ENCODE measurements at regions not wholly inside any gene's neighbourhood (a gene's known extent, or its start where the extent isn't known, plus 50 kb on each side); places are given as distances from the start of the nearest gene placed in this dataset.

GRCh38 chr6:169838346-169839028 is 87.1 kb downstream of the ERMARD start:
- no peaks in the 10 kb centered on the region for H3K4me1 ChIP-seq (ENCODE audit: insufficient read depth, low read length)
- no peaks in the 10 kb centered on the region for H3K9me3 ChIP-seq (ENCODE audit: low read length)
- no peak overlapping the region for H3K27ac ChIP-seq (ENCODE audit: low read depth, low read length)
- H3K36me3 ChIP-seq (ENCODE audit: insufficient read depth, low read length): no peaks in the 10 kb centered on the region
- H3K27me3 ChIP-seq (ENCODE audit: control insufficient read depth in 1 of 2, insufficient read depth in 2 of 2, low read length in 2 of 2): no peaks in the 10 kb centered on the region
- H3K4me3 ChIP-seq (ENCODE audit: low read depth in 1 of 2, low read length in 2 of 2): no peak overlapping the region
- no peak overlapping the region for H3K9ac ChIP-seq (ENCODE audit: low read length)

DNA sequence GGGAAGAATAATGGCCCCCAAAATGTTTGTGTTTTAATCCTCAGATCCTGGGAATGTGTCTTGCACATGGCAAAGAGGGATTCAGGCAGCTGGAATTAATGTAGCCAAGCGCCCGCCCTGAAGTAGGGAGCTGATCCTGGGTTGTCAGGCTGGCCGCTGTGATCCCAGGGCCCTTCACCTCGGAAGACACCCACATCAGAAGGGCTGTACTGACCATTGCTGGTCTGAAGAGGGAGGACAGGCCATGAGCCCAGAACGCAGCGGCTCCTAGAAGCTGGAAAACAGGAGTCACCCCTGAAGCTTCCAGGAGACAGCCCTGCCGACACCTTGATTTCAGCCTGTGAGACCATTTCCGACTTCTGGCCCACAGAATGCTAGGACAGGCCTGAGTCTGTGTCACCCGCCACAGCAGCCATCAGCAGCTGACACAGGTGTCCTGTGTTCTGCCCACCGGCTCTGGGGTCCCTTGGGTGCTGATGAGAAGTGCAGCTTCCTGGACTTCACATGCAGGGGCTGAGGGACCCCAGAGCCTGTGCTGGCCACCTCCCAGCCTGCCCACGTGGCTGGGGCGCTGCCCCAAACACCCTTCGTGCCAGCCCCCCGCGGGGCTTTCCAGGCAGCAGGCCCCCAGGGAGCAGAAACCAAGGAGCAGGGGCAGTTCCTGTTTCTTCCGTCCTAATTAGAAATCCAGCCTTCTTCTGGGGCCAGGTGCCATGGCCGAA is 86.3 kb downstream of the ERMARD start:
- Histone ChIP-seq H3K27ac (ENCODE audit: low read depth, low read length) (no peak overlapping the region), H3K27me3 (ENCODE audit: control insufficient read depth in 1 of 2, insufficient read depth in 2 of 2, low read length in 2 of 2) (no peaks in the 10 kb centered on the region), H3K36me3 (ENCODE audit: insufficient read depth, low read length) (no peaks in the 10 kb centered on the region), H3K4me3 (ENCODE audit: low read depth in 1 of 2, low read length in 2 of 2) (no peak overlapping the region), H3K9me3 (ENCODE audit: low read length) (no peaks in the 10 kb centered on the region), H3K4me1 (ENCODE audit: insufficient read depth, low read length) (no peaks in the 10 kb centered on the region), H3K9ac (ENCODE audit: low read length) (no peak overlapping the region)

DNA sequence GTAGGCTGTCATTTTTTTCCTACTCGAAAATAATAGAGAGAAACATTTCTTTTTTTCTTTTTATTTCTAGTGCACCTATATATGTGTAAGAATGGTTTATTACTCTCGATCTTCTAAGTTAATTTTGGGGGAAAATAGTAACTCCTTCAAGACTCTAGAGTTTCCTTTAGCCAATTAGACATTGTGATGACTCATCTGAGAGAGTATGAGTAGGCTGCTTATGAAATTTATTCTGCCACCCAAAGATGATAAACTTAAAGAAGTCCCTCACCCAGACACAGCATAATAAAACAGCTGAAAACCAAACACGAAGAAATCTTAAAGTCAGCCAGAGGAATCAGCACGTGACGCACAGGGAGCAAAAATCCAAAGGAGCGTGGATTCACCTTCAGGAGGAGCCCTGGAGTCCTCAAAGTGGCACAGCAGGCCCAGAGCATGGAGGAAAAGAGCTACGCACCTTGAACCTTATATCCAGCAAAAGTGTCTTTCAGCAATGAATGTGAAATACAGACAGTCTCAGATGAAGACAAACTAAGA is 81.9 kb downstream of the ERMARD start:
- Histone ChIP-seq H3K4me1 (ENCODE audit: insufficient read depth, low read length) (no peaks in the 10 kb centered on the region), H3K27ac (ENCODE audit: low read depth, low read length) (no peak overlapping the region), H3K27me3 (ENCODE audit: control insufficient read depth in 1 of 2, insufficient read depth in 2 of 2, low read length in 2 of 2) (peaks cover 0 to 4% of the 10 kb centered on the region in 2 donors), H3K36me3 (ENCODE audit: insufficient read depth, low read length) (no peaks in the 10 kb centered on the region), H3K4me3 (ENCODE audit: low read depth in 1 of 2, low read length in 2 of 2) (no peak overlapping the region), H3K9ac (ENCODE audit: low read length) (no peak overlapping the region), H3K9me3 (ENCODE audit: low read length) (no peaks in the 10 kb centered on the region)

GRCh38 chr6:169832247-169832948 is 81.0 kb downstream of the ERMARD start:
- Histone ChIP-seq H3K27ac (ENCODE audit: low read depth, low read length) (no peak overlapping the region), H3K4me3 (ENCODE audit: low read depth in 1 of 2, low read length in 2 of 2) (no peak overlapping the region), H3K9ac (ENCODE audit: low read length) (no peak overlapping the region), H3K9me3 (ENCODE audit: low read length) (no peaks in the 10 kb centered on the region), H3K36me3 (ENCODE audit: insufficient read depth, low read length) (no peaks in the 10 kb centered on the region), H3K27me3 (ENCODE audit: control insufficient read depth in 1 of 2, insufficient read depth in 2 of 2, low read length in 2 of 2) (peaks cover 0 to 4% of the 10 kb centered on the region in 2 donors), H3K4me1 (ENCODE audit: insufficient read depth, low read length) (no peaks in the 10 kb centered on the region)

- Histone ChIP-seq H3K4me1 (ENCODE audit: insufficient read depth, low read length) (no peaks in the 10 kb centered on the region), H3K27ac (ENCODE audit: low read depth, low read length) (no peak overlapping the region), H3K36me3 (ENCODE audit: insufficient read depth, low read length) (no peaks in the 10 kb centered on the region), H3K4me3 (ENCODE audit: low read depth in 1 of 2, low read length in 2 of 2) (no peak overlapping the region), H3K9ac (ENCODE audit: low read length) (no peak overlapping the region), H3K27me3 (ENCODE audit: control insufficient read depth in 1 of 2, insufficient read depth in 2 of 2, low read length in 2 of 2) (peaks cover 0 to 4% of the 10 kb centered on the region in 2 donors), H3K9me3 (ENCODE audit: low read length) (no peaks in the 10 kb centered on the region)
Measured at GRCh38 chr6:169831450-169832246, 80.2 kb downstream of the ERMARD start.

Data from muscle layer of colon (tissue), 2 donors.